RPMI7951 (cell line): ENCODE measurements at regions not wholly inside any gene's neighbourhood (a gene's known extent, or its start where the extent isn't known, plus 50 kb on each side); places are given as distances from the start of the nearest gene placed in this dataset.

Experiments
- DNase-seq: peaks from one replicate; pipeline ENCODE4 v3.0.0-alpha.2; 2012; ENCODE audit warnings: low read depth

GRCh38 chr6:14431385-14432330 lies 314.1 kb downstream of the CD83 start:
- no peak for DNase-seq

- DNase-seq, result peak; percentile 46
These were observed 317.5 kb downstream of the CD83 start for GRCh38 chr6:14434916-14435690.

- no peak for DNase-seq
These were observed 319.1 kb downstream of the CD83 start for GRCh38 chr6:14436592-14437132.

GRCh38 chr6:14439419-14439818 lies 321.8 kb downstream of the CD83 start:
- no peak for DNase-seq

- DNase-seq, result no peak
These were observed 322.8 kb downstream of the CD83 start for GRCh38 chr6:14440215-14440910.

- no peak for DNase-seq
These were observed 323.6 kb downstream of the CD83 start for GRCh38 chr6:14440940-14441781.

GRCh38 chr6:14442242-14442641 lies 324.7 kb downstream of the CD83 start:
- DNase-seq, result no peak

GRCh38 chr6:14443629-14444268 lies 326.2 kb downstream of the CD83 start:
- DNase-seq, result no peak

- DNase-seq, result no peak
These were observed 326.9 kb downstream of the CD83 start for GRCh38 chr6:14444295-14444972.

- DNase-seq, result no peak
These were observed 329.7 kb downstream of the CD83 start for GRCh38 chr6:14447240-14447639.

GRCh38 chr6:14448246-14448645 lies 330.7 kb downstream of the CD83 start:
- no peak for DNase-seq

- no peak for DNase-seq
These were observed 332.5 kb downstream of the CD83 start for GRCh38 chr6:14450133-14450504.

- DNase-seq, result no peak
These were observed 333.0 kb downstream of the CD83 start for GRCh38 chr6:14450578-14450977.

GRCh38 chr6:14451594-14452374 lies 334.2 kb downstream of the CD83 start:
- DNase-seq, result no peak

- no peak for DNase-seq
These were observed 335.3 kb downstream of the CD83 start for GRCh38 chr6:14452567-14453527.

GRCh38 chr6:14453712-14454472 lies 336.3 kb downstream of the CD83 start:
- no peak for DNase-seq

GRCh38 chr6:14454473-14454775 lies 336.9 kb downstream of the CD83 start:
- no peak for DNase-seq
